HFF-Myc (cell line): ENCODE measurements at regions not wholly inside any gene's neighbourhood (a gene's known extent, or its start where the extent isn't known, plus 50 kb on each side); places are given as distances from the start of the nearest gene placed in this dataset.

Experiments
- DNase-seq: peaks from one replicate; pipeline ENCODE4 v3.0.0-alpha.2; 2011; ENCODE audit warnings: low read depth; ENCODE audit errors: extremely low read depth
- H3K4me3 ChIP-seq: replicated peaks from 2 replicates; pipeline ENCODE4 v1.5.1; 2011; ENCODE audit warnings: low read depth, mild to moderate bottlenecking, control low read depth, low read length
- CTCF ChIP-seq: IDR thresholded peaks from 2 replicates; pipeline ENCODE4 v1.5.1; 2012; ENCODE audit warnings: mild to moderate bottlenecking, low read depth, low read length, control low read depth; ENCODE audit errors: missing control alignments

- H3K4me3 ChIP-seq = no peak overlapping the region
- no peak for TF ChIP-seq CTCF
- no peak for DNase-seq
Observed at GRCh38 chrX:45601052-45601451, 400.4 kb upstream of the DIPK2B start.

GRCh38 chrX:45598861-45599260 lies 398.2 kb upstream of the DIPK2B start:
- no peak for DNase-seq
- no peak for TF ChIP-seq CTCF
- no peak overlapping the region for H3K4me3 ChIP-seq

- no peak for DNase-seq
- TF ChIP-seq CTCF = no peak
- H3K4me3 ChIP-seq = no peak overlapping the region
Observed at GRCh38 chrX:45596188-45596808, 395.6 kb upstream of the DIPK2B start.

- DNase-seq = no peak
- no peak for TF ChIP-seq CTCF
- H3K4me3 ChIP-seq = no peak overlapping the region
Observed at GRCh38 chrX:45592101-45592500, 391.4 kb upstream of the DIPK2B start.

- DNase-seq = no peak
- TF ChIP-seq CTCF = no peak
- no peak overlapping the region for H3K4me3 ChIP-seq
Observed at GRCh38 chrX:45591650-45592049, 391.0 kb upstream of the DIPK2B start.

- no peak for TF ChIP-seq CTCF
- H3K4me3 ChIP-seq = no peak overlapping the region
- no peak for DNase-seq
Observed at GRCh38 chrX:45584717-45585116, 384.0 kb upstream of the DIPK2B start.

GRCh38 chrX:45577361-45577760 lies 376.7 kb upstream of the DIPK2B start:
- H3K4me3 ChIP-seq = no peak overlapping the region
- DNase-seq = no peak
- no peak for TF ChIP-seq CTCF
